Left hindlimb (tissue), 1 donor: ENCODE measurements at regions not wholly inside any gene's neighbourhood (a gene's known extent, or its start where the extent isn't known, plus 50 kb on each side); places are given as distances from the start of the nearest gene placed in this dataset.

Experiments used
- DNase-seq: peaks from one replicate; pipeline ENCODE4 v3.0.0-alpha.2; 2018

GRCh38 chr3:73783811-73784210 lies 159.1 kb upstream of the PDZRN3 start:
- DNase-seq = no peak

- DNase-seq = no peak
These were observed 156.8 kb upstream of the PDZRN3 start for GRCh38 chr3:73781541-73781940.

- DNase-seq = no peak
These were observed 149.9 kb upstream of the PDZRN3 start for GRCh38 chr3:73774645-73775044.

- DNase-seq = no peak
These were observed 148.5 kb upstream of the PDZRN3 start for GRCh38 chr3:73773233-73773632.

- no peak for DNase-seq
These were observed 147.5 kb upstream of the PDZRN3 start for GRCh38 chr3:73772076-73772886.

- DNase-seq = no peak
These were observed 144.0 kb upstream of the PDZRN3 start for GRCh38 chr3:73768524-73769308.

- peak; percentile 57 for DNase-seq
These were observed 142.0 kb upstream of the PDZRN3 start for GRCh38 chr3:73766599-73767381.

- DNase-seq = no peak
These were observed 141.3 kb upstream of the PDZRN3 start for GRCh38 chr3:73765878-73766545.

GRCh38 chr3:73762855-73763254 lies 138.1 kb upstream of the PDZRN3 start:
- DNase-seq = no peak

GRCh38 chr3:73759297-73759711 lies 134.6 kb upstream of the PDZRN3 start:
- no peak for DNase-seq

GRCh38 chr3:73757536-73757935 lies 132.8 kb upstream of the PDZRN3 start:
- DNase-seq = no peak

- DNase-seq = no peak
These were observed 129.2 kb upstream of the PDZRN3 start for GRCh38 chr3:73753985-73754384.

GRCh38 chr3:73752338-73752737 lies 127.6 kb upstream of the PDZRN3 start:
- no peak for DNase-seq

GRCh38 chr3:73746623-73747022 lies 121.9 kb upstream of the PDZRN3 start:
- DNase-seq = peak; percentile 81

GRCh38 chr3:73745526-73746191 lies 120.9 kb upstream of the PDZRN3 start:
- no peak for DNase-seq

- DNase-seq = no peak
These were observed 118.8 kb upstream of the PDZRN3 start for GRCh38 chr3:73743551-73743950.

- no peak for DNase-seq
These were observed 115.2 kb upstream of the PDZRN3 start for GRCh38 chr3:73739791-73740453.

- DNase-seq = no peak
These were observed 114.0 kb upstream of the PDZRN3 start for GRCh38 chr3:73738711-73739110.

- no peak for DNase-seq
These were observed 109.7 kb upstream of the PDZRN3 start for GRCh38 chr3:73734211-73735089.

- DNase-seq = no peak
These were observed 109.0 kb upstream of the PDZRN3 start for GRCh38 chr3:73733746-73734145.
